ENCODE measurements at regions not wholly inside any gene's neighbourhood (a gene's known extent, or its start where the extent isn't known, plus 50 kb on each side); places are given as distances from the start of the nearest gene placed in this dataset.

DNA sequence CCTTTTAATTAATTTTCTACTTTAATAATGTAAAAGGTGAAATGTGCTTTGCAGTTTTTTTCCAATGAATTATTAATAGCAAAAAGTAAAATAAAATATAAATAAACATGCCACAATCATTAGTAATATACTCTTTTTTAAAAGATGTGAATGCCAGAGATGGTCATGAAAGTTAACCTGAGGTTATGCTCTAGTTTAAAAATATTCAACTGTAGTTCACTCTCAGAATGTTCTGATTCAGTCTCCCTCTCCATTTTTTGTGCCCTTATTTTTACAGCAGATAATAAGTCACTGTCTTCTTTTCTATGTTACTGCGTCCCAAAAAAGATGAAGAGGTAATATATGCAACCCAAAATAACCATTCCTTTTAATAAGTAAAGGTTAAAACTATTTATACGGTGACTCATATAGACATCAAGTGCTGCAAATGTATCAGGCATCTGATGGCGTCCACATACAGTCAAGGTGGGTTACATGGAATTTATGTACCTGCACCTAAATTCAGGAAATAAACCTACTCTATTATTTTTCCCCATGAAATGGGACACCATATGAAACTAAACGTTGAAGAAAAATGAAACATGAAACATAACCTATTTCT lies 153.6 kb upstream of the ZNF804A start:
- TF ChIP-seq POLR2AphosphoS5 (IDR thresholded peaks at IDR 0.05; ENCODE audit: insufficient read depth in 1 of 2, low read depth in 1 of 2) (no peak), POLR2A (IDR thresholded peaks at IDR 0.05) (no peak)
- TF ChIP-seq, protein P1, sequence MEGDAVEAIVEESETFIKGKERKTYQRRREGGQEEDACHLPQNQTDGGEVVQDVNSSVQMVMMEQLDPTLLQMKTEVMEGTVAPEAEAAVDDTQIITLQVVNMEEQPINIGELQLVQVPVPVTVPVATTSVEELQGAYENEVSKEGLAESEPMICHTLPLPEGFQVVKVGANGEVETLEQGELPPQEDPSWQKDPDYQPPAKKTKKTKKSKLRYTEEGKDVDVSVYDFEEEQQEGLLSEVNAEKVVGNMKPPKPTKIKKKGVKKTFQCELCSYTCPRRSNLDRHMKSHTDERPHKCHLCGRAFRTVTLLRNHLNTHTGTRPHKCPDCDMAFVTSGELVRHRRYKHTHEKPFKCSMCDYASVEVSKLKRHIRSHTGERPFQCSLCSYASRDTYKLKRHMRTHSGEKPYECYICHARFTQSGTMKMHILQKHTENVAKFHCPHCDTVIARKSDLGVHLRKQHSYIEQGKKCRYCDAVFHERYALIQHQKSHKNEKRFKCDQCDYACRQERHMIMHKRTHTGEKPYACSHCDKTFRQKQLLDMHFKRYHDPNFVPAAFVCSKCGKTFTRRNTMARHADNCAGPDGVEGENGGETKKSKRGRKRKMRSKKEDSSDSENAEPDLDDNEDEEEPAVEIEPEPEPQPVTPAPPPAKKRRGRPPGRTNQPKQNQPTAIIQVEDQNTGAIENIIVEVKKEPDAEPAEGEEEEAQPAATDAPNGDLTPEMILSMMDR (IDR thresholded peaks at IDR 0.05): no peak

All from vagina (tissue), 2 donors.